HEK293T (cell line): ENCODE measurements at regions not wholly inside any gene's neighbourhood (a gene's known extent, or its start where the extent isn't known, plus 50 kb on each side); places are given as distances from the start of the nearest gene placed in this dataset.

ENCODE experiments used
- CTCF ChIA-PET: fragments of 350-600 bp; formaldehyde crosslinking; extraction: SDS; loops from one replicate; lab custom pipeline; 2021; ENCODE audit warnings: antibody characterized with exemption, inconsistent platforms; lab: Yijun Ruan, JAX
- POLR2A ChIA-PET: fragments of 350-600 bp; formaldehyde crosslinking; extraction: SDS; loops from one replicate; lab custom pipeline; 2020; ENCODE audit warnings: antibody characterized with exemption, inconsistent platforms; lab: Yijun Ruan, JAX
- DNase-seq: peaks from one replicate; pipeline ENCODE4 v3.0.0; 2012; ENCODE audit warnings: mixed read lengths; ENCODE audit errors: extremely low spot score
- ARNT ChIP-seq: fragments of 450-650 bp; IDR thresholded peaks from 2 replicates; pipeline ENCODE4 v1.6.1; 2017; ENCODE audit warnings: mild to moderate bottlenecking
- BHLHE40 ChIP-seq: fragments of 450-650 bp; IDR thresholded peaks from 2 replicates; pipeline ENCODE4 v1.6.1; 2016; ENCODE audit warnings: mild to moderate bottlenecking, moderate library complexity, borderline replicate concordance
- CTBP1 ChIP-seq: fragments of 450-650 bp; IDR thresholded peaks from 2 replicates; pipeline ENCODE4 v1.6.1; 2016; ENCODE audit warnings: borderline replicate concordance
- ELF4 ChIP-seq: fragments of 450-650 bp; IDR thresholded peaks from 2 replicates; pipeline ENCODE4 v1.6.1; 2017; ENCODE audit warnings: antibody characterized with exemption
- FOXA1 ChIP-seq: fragments of 450-650 bp; IDR thresholded peaks from 2 replicates; pipeline ENCODE4 v1.6.1; 2016; ENCODE audit warnings: mild to moderate bottlenecking
- FOXK2 ChIP-seq: fragments of 450-650 bp; IDR thresholded peaks from 2 replicates; pipeline ENCODE4 v1.6.1; 2016; ENCODE audit warnings: mild to moderate bottlenecking
- FOXM1 ChIP-seq: fragments of 450-650 bp; IDR thresholded peaks from 2 replicates; pipeline ENCODE4 v1.6.1; 2017; ENCODE audit warnings: mild to moderate bottlenecking, borderline replicate concordance
- HDGF ChIP-seq: fragments of 450-650 bp; IDR thresholded peaks from 2 replicates; pipeline ENCODE4 v1.6.1; 2017; ENCODE audit warnings: antibody characterized with exemption, borderline replicate concordance
- L3MBTL2 ChIP-seq: fragments of 450-650 bp; conservative IDR thresholded peaks from 2 replicates; pipeline ENCODE4 v1.6.1; 2016; ENCODE audit warnings: mild to moderate bottlenecking
- LEF1 ChIP-seq: fragments of 450-650 bp; IDR thresholded peaks from 2 replicates; pipeline ENCODE4 v1.6.1; 2017; ENCODE audit warnings: mild to moderate bottlenecking, borderline replicate concordance
- NFRKB ChIP-seq: fragments of 450-650 bp; IDR thresholded peaks from 2 replicates; pipeline ENCODE4 v1.6.1; 2016; ENCODE audit warnings: mild to moderate bottlenecking, moderate library complexity
- PKNOX1 ChIP-seq: fragments of 450-650 bp; IDR thresholded peaks from 2 replicates; pipeline ENCODE4 v1.6.1; 2016
- SP1 ChIP-seq: fragments of 450-650 bp; IDR thresholded peaks from 2 replicates; pipeline ENCODE4 v1.6.1; 2017
- SUZ12 ChIP-seq: fragments of 450-650 bp; IDR thresholded peaks from 2 replicates; pipeline ENCODE4 v1.6.1; 2016; ENCODE audit warnings: mild to moderate bottlenecking
- TARDBP ChIP-seq: fragments of 450-650 bp; IDR thresholded peaks from 2 replicates; pipeline ENCODE4 v1.6.1; 2016
- ZNF384 ChIP-seq: fragments of 450-650 bp; IDR thresholded peaks from 2 replicates; pipeline ENCODE4 v1.6.1; 2016

DNA sequence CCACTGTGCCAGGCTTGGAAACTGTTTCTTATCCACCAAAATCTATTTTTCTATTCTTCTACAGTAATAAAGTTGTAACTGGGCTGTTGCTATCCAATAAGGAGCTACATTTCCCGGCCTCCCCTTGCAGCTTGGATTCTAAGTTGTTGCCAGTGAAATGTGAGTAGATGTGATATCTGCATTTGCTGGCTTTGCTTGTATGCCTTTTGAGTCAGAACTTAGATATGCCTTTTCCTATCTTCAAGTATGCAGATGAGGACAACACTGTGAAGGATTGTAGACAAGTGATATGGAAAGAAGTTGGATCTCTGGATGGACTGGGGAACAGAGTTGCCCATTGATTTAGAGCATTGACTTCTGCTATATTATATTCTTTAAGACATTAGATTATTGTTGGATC lies 236.9 kb downstream of the REEP3 start:
- ChIA-PET CTCF (no interaction called here), POLR2A (interaction anchor here (1.0 kb wide), 1 partner anchor 55 kb away, joined by 3 read pairs; no protein-coding TSS in a partner anchor)
- DNase-seq, result no peak
- TF ChIP-seq ARNT (no peak), ELF4 (no peak), PKNOX1 (no peak), HDGF (no peak), SUZ12 (no peak), ZNF384 (no peak), FOXK2 (no peak), BHLHE40 (no peak), CTBP1 (no peak)

DNA sequence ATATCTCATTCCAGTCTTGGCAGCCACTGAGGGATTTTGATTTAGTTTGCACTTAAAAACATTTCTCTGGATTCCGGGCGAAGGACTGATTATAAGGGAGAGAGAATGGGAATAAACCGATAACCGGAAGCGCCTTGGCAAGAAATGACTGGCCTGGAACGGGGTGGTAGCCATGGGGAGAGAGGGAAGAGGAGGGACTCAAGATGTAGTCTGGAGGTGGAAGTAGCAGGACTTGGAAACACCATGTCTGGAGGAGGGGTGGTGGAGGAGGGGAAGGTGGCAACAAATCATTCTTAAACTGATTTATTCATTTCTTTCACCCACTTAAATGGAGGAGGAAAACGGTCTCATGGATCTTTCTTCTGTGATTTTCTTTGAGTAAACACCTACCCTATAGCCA lies 238.1 kb downstream of the REEP3 start:
- DNase-seq, result no peak
- ChIA-PET POLR2A (no interaction called here), CTCF (no interaction called here)
- TF ChIP-seq FOXK2 (no peak), NFRKB (no peak), CTBP1 (no peak), L3MBTL2 (no peak), LEF1 (no peak), HDGF (no peak), ZNF384 (no peak), BHLHE40 (no peak), FOXA1 (no peak), ARNT (no peak), PKNOX1 (no peak), ELF4 (no peak), SUZ12 (no peak), FOXM1 (no peak), TARDBP (no peak), SP1 (no peak)

DNA sequence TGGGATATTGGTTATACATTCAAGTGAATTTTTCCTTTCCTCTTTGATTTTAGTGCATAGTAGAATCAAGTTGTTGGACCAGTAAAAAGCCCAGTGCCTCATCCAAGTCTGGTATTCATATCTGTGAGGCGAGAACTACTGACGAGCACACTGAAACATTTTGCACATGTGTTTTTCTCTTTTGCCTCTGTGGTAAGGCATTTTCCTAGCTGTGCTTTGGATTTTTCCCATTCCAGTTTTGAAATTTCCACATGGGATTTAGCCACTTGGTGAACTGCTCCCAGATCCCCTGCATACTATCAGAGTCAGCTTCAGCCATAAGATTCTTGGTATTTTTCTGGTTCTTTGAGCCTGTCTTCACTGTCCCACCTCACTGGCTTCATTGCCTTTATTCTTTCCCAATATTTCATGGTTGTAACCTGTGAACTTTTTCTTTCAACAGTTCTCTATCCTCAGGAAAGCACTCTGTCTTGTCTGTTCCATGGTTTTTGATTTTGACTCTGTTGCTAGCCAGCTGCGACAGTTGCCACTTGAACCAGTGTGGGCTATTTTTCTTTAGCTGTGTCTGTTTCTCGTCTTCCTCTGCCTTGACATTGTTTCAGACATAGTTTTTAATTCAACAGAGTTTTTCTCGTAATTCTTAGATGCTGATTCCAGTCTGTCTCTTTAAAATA lies 239.0 kb downstream of the REEP3 start:
- DNase-seq, result no peak
- ChIA-PET POLR2A (no interaction called here), CTCF (no interaction called here)
- TF ChIP-seq FOXK2 (no peak), FOXA1 (no peak), CTBP1 (no peak), HDGF (no peak), SUZ12 (no peak), SP1 (no peak), ZNF384 (no peak), L3MBTL2 (no peak), TARDBP (no peak), LEF1 (no peak), NFRKB (no peak)

DNA sequence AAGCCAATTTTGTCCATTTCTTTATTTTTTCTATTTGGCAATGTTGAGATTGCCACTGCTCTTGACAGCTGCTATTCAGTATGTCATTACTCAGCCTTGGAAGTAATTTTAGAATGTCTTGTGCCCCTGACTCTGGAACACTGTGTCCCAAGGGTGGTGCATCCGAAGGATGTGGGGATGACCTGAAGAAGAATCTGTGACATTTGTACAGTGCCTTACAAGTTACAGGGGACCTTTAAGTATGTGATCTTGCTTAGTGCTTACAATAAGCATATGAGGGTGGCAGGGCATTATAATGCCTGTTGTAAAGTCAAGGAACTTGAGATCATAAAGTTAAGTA lies 239.5 kb downstream of the REEP3 start:
- ChIA-PET POLR2A (no interaction called here), CTCF (no interaction called here)
- no peak for DNase-seq
- TF ChIP-seq SUZ12 (no peak), LEF1 (no peak), L3MBTL2 (no peak), NFRKB (no peak), SP1 (no peak)

DNA sequence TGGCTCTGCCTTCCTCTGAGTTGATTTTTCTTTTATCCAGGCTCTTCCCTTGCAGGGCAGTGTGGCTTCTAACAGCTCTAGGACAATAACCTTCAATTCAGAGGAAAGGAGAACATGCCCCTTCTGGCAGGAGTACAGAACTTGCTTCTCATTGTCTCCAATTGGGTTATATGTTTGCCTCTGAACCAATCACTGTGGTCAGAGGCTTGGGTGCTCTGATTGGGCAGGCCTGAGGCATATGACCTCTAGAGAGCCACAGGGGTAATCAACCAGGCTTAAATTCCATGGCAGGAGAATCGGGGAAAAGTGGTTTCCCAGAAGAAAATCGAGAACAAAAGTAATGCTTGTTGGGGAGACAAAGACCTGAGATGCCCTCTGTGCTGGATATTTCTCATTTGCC lies 240.0 kb downstream of the REEP3 start:
- ChIA-PET POLR2A (no interaction called here), CTCF (no interaction called here)
- no peak for DNase-seq
- TF ChIP-seq SP1 (no peak), SUZ12 (no peak), HDGF (no peak), L3MBTL2 (no peak), BHLHE40 (no peak), NFRKB (no peak), ARNT (no peak), FOXA1 (no peak), ELF4 (no peak), ZNF384 (no peak), LEF1 (no peak), CTBP1 (no peak), FOXM1 (no peak), FOXK2 (no peak), TARDBP (no peak), PKNOX1 (no peak)

DNA sequence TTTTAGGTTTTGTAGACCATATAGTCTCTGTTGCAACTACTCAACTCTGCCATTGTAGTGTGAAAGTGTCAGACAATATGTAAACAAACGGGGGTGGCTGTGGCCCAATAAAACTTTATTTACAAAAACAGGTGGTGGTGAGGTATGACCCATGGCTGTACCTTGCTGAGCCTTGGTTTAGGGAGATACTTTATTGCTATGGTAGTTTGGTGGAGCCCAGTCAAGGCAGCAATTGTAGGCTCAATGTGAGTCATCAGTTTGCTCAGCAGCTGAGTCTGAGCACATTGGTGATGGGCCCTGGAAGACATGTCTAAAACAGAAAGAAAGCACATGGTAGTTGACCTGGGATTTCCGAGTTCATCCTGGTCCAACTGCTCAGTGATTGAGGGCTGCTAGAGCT lies 242.5 kb downstream of the REEP3 start:
- TF ChIP-seq FOXM1 (no peak), PKNOX1 (no peak), ZNF384 (no peak), CTBP1 (no peak), FOXA1 (no peak), SP1 (no peak), ELF4 (no peak), L3MBTL2 (no peak), NFRKB (no peak), LEF1 (no peak), ARNT (no peak), FOXK2 (no peak)
- ChIA-PET CTCF (interaction anchor here (1.3 kb wide), 1 partner anchor 44 kb away, joined by 4 read pairs; no protein-coding TSS in a partner anchor), POLR2A (no interaction called here)
- DNase-seq, result no peak
